ENCODE measurements at regions not wholly inside any gene's neighbourhood (a gene's known extent, or its start where the extent isn't known, plus 50 kb on each side); places are given as distances from the start of the nearest gene placed in this dataset.

- H2AFZ ChIP-seq (ENCODE audit: low read length): no peak overlapping the region
- no peaks in the 10 kb centered on the region for H4K20me1 ChIP-seq (ENCODE audit: insufficient read depth, low read length)
- H3K27ac ChIP-seq (ENCODE audit: low read depth, low read length): no peak overlapping the region
- no peak overlapping the region for H3K4me2 ChIP-seq (ENCODE audit: insufficient read depth, low read length)
- H3K4me1 ChIP-seq (ENCODE audit: insufficient read depth, low read length): no peaks in the 10 kb centered on the region
- H3K27me3 ChIP-seq (ENCODE audit: insufficient read depth, low read length): no peaks in the 10 kb centered on the region
- no peaks in the 10 kb centered on the region for H3K36me3 ChIP-seq (ENCODE audit: insufficient read depth, low read length)
- no peaks in the 10 kb centered on the region for H3K9me3 ChIP-seq (ENCODE audit: low read depth, low read length)
- no peaks in the 10 kb centered on the region for H3K79me2 ChIP-seq (ENCODE audit: insufficient read depth, low read length)
- TF ChIP-seq, protein P1, sequence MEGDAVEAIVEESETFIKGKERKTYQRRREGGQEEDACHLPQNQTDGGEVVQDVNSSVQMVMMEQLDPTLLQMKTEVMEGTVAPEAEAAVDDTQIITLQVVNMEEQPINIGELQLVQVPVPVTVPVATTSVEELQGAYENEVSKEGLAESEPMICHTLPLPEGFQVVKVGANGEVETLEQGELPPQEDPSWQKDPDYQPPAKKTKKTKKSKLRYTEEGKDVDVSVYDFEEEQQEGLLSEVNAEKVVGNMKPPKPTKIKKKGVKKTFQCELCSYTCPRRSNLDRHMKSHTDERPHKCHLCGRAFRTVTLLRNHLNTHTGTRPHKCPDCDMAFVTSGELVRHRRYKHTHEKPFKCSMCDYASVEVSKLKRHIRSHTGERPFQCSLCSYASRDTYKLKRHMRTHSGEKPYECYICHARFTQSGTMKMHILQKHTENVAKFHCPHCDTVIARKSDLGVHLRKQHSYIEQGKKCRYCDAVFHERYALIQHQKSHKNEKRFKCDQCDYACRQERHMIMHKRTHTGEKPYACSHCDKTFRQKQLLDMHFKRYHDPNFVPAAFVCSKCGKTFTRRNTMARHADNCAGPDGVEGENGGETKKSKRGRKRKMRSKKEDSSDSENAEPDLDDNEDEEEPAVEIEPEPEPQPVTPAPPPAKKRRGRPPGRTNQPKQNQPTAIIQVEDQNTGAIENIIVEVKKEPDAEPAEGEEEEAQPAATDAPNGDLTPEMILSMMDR (IDR thresholded peaks at IDR 0.05; ENCODE audit: extremely low read depth, low read depth, low read length): no peak
- no peak for DNase-seq (ENCODE audit: insufficient read length, low spot score, missing footprints)
- H3K4me3 ChIP-seq (ENCODE audit: insufficient read depth, low read length): no peak overlapping the region
Observed at GRCh38 chr12:70077441-70077840, 165.8 kb upstream of the CNOT2 start.

DNA sequence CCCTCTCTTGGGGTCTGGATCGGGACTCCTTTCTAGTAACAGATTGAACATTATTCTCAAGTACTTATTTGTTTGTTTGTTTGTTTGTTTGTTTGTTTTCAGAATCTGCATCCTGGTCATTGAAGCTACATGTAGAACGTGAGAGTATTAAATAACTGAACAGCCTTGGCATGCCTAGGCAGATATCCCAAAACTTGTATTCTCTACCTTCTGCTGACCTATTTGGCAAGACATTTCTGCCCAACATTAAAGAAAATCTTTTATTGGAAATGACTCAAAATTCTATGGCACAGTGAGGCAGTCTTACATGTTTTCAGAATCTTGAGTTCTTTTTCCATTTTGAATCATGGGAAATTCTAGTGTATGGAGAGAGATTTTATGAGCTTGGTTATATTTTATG lies 165.1 kb upstream of the CNOT2 start:
- no peaks in the 10 kb centered on the region for H3K36me3 ChIP-seq (ENCODE audit: insufficient read depth, low read length)
- no peaks in the 10 kb centered on the region for H4K20me1 ChIP-seq (ENCODE audit: insufficient read depth, low read length)
- H2AFZ ChIP-seq (ENCODE audit: low read length): no peak overlapping the region
- no peak for DNase-seq (ENCODE audit: insufficient read length, low spot score, missing footprints)
- TF ChIP-seq, protein P1 (IDR thresholded peaks at IDR 0.05; ENCODE audit: extremely low read depth, low read depth, low read length): no peak
- H3K4me1 ChIP-seq (ENCODE audit: insufficient read depth, low read length): no peaks in the 10 kb centered on the region
- H3K9me3 ChIP-seq (ENCODE audit: low read depth, low read length): no peaks in the 10 kb centered on the region
- H3K79me2 ChIP-seq (ENCODE audit: insufficient read depth, low read length): no peaks in the 10 kb centered on the region
- no peaks in the 10 kb centered on the region for H3K27me3 ChIP-seq (ENCODE audit: insufficient read depth, low read length)
- no peak overlapping the region for H3K27ac ChIP-seq (ENCODE audit: low read depth, low read length)
- H3K4me3 ChIP-seq (ENCODE audit: insufficient read depth, low read length): no peak overlapping the region
- H3K4me2 ChIP-seq (ENCODE audit: insufficient read depth, low read length): no peak overlapping the region

DNA sequence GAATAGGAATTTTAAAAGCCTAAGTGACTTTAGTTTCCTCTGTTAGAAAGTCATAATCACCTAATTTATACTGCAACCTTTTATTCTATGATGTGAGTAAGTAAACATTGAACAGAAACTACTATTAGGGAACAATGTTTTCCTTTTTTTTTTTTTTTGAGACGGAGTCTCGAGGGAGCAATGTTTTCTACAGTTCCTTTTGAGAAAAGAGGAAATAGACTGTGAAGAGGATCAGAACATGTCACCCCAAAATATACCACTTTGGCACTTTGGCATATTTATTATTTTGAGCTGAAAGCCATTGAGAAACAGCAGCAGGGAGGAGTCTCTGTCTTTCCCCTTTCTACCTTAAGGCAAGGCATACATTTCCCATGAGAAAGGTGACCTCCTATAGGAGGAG lies 162.7 kb upstream of the CNOT2 start:
- Histone ChIP-seq H2AFZ (ENCODE audit: low read length) (no peak overlapping the region), H3K79me2 (ENCODE audit: insufficient read depth, low read length) (no peaks in the 10 kb centered on the region), H3K4me2 (ENCODE audit: insufficient read depth, low read length) (no peak overlapping the region), H3K27ac (ENCODE audit: low read depth, low read length) (no peak overlapping the region), H3K4me1 (ENCODE audit: insufficient read depth, low read length) (no peaks in the 10 kb centered on the region), H3K4me3 (ENCODE audit: insufficient read depth, low read length) (no peak overlapping the region), H3K9me3 (ENCODE audit: low read depth, low read length) (no peaks in the 10 kb centered on the region), H3K27me3 (ENCODE audit: insufficient read depth, low read length) (no peaks in the 10 kb centered on the region), H3K36me3 (ENCODE audit: insufficient read depth, low read length) (no peaks in the 10 kb centered on the region), H4K20me1 (ENCODE audit: insufficient read depth, low read length) (no peaks in the 10 kb centered on the region)
- TF ChIP-seq, protein P1 (IDR thresholded peaks at IDR 0.05; ENCODE audit: extremely low read depth, low read depth, low read length): no peak
- DNase-seq (ENCODE audit: insufficient read length, low spot score, missing footprints): no peak

GRCh38 chr12:70082997-70083676 lies 160.1 kb upstream of the CNOT2 start:
- no peak overlapping the region for H3K27ac ChIP-seq (ENCODE audit: low read depth, low read length)

More at GRCh38 chr12:70082997-70083676, 160.1 kb upstream of the CNOT2 start:
- H3K36me3 ChIP-seq (ENCODE audit: insufficient read depth, low read length): no peaks in the 10 kb centered on the region
- H3K4me1 ChIP-seq (ENCODE audit: insufficient read depth, low read length): no peaks in the 10 kb centered on the region
- no peak overlapping the region for H3K4me2 ChIP-seq (ENCODE audit: insufficient read depth, low read length)
- H3K9me3 ChIP-seq (ENCODE audit: low read depth, low read length): no peaks in the 10 kb centered on the region
- H4K20me1 ChIP-seq (ENCODE audit: insufficient read depth, low read length): no peaks in the 10 kb centered on the region
- H3K79me2 ChIP-seq (ENCODE audit: insufficient read depth, low read length): no peaks in the 10 kb centered on the region
- H2AFZ ChIP-seq (ENCODE audit: low read length): no peak overlapping the region
- TF ChIP-seq, protein P1 (IDR thresholded peaks at IDR 0.05; ENCODE audit: extremely low read depth, low read depth, low read length): no peak
- DNase-seq (ENCODE audit: insufficient read length, low spot score, missing footprints): no peak
- H3K4me3 ChIP-seq (ENCODE audit: insufficient read depth, low read length): no peak overlapping the region
- H3K27me3 ChIP-seq (ENCODE audit: insufficient read depth, low read length): no peaks in the 10 kb centered on the region
